Naive B cell (primary cell): ENCODE measurements at regions not wholly inside any gene's neighbourhood (a gene's known extent, or its start where the extent isn't known, plus 50 kb on each side); places are given as distances from the start of the nearest gene placed in this dataset.

Experiments used
- ATAC-seq, 2 donors: fragments of 150-1000 bp; cut with Tn5 transposase; 2 replicates each; pipeline ENCODE4 v1.10.0; 2021; ENCODE audit warnings: low read depth in 2 of 2, mild to moderate bottlenecking in 2 of 2, moderate library complexity in 2 of 2
- DNase-seq: peaks from one replicate; pipeline ENCODE4 v3.0.0; 2022
- H3K27ac Mint-ChIP-seq, 6 donors: one replicate each; pipeline ENCODE4 v1.8.0; 2020 to 2022; ENCODE audit warnings: mild to moderate bottlenecking in 6 of 6, mixed read lengths in 6 of 6, moderate library complexity in 5 of 6, inconsistent platforms in 2 of 6
- H3K27me3 Mint-ChIP-seq, 3 donors: one replicate each; pipeline ENCODE4 v1.8.0; 2021 to 2022; ENCODE audit warnings: mixed read lengths in 3 of 3, mild to moderate bottlenecking in 1 of 3
- H3K36me3 Mint-ChIP-seq, 2 donors: one replicate each; pipeline ENCODE4 v1.8.0; 2020 to 2022; ENCODE audit warnings: mixed read lengths in 2 of 2, inconsistent platforms in 1 of 2, mild to moderate bottlenecking in 1 of 2
- H3K4me1 Mint-ChIP-seq, 3 donors: one replicate each; pipeline ENCODE4 v1.8.0; 2020 to 2022; ENCODE audit warnings: mixed read lengths in 3 of 3, inconsistent platforms in 1 of 3, mild to moderate bottlenecking in 1 of 3, moderate library complexity in 1 of 3
- H3K4me3 Mint-ChIP-seq, 8 donors: one replicate each; pipeline ENCODE4 v1.8.0; 2020 to 2022; ENCODE audit warnings: mild to moderate bottlenecking in 8 of 8, mixed read lengths in 8 of 8, moderate library complexity in 8 of 8, inconsistent platforms in 2 of 8
- H3K9me3 Mint-ChIP-seq, 7 donors: one replicate each; pipeline ENCODE4 v1.8.0; 2020 to 2022; ENCODE audit warnings: mixed read lengths in 7 of 7, mild to moderate bottlenecking in 5 of 7, inconsistent platforms in 2 of 7, moderate library complexity in 1 of 7

- no peaks in the 10 kb centered on the region for H3K36me3 Mint-ChIP-seq
- H3K9me3 Mint-ChIP-seq, result peaks cover 0 to 4% (median 0%) of the 10 kb centered on the region in 7 donors
- H3K4me1 Mint-ChIP-seq, result no peaks in the 10 kb centered on the region
- ATAC-seq (no peak), DNase-seq (no peak)
- no peak overlapping the region for H3K27ac Mint-ChIP-seq
- peaks cover 42 to 58% (median 55%) of the 10 kb centered on the region in 3 donors for H3K27me3 Mint-ChIP-seq
- H3K4me3 Mint-ChIP-seq, result no peak overlapping the region
Observed at GRCh38 chr12:75888399-75888798, 143.2 kb downstream of the PHLDA1 start.

GRCh38 chr12:75887979-75888378 lies 143.6 kb downstream of the PHLDA1 start:
- Mint-ChIP-seq H3K36me3 (no peaks in the 10 kb centered on the region), H3K9me3 (peaks cover 0 to 4% (median 0%) of the 10 kb centered on the region in 7 donors), H3K4me1 (no peaks in the 10 kb centered on the region), H3K27ac (no peak overlapping the region), H3K27me3 (peaks cover 46 to 59% (median 55%) of the 10 kb centered on the region in 3 donors), H3K4me3 (no peak overlapping the region)
- DNase-seq (no peak), ATAC-seq (no peak)

GRCh38 chr12:75884465-75884985 lies 147.1 kb downstream of the PHLDA1 start:
- H3K27ac Mint-ChIP-seq, result no peak overlapping the region
- H3K27me3 Mint-ChIP-seq, result peaks cover 34 to 47% (median 36%) of the 10 kb centered on the region in 3 donors
- no peaks in the 10 kb centered on the region for H3K36me3 Mint-ChIP-seq
- DNase-seq, result no peak
- H3K9me3 Mint-ChIP-seq, result peaks cover 0 to 4% (median 0%) of the 10 kb centered on the region in 7 donors
- no peaks in the 10 kb centered on the region for H3K4me1 Mint-ChIP-seq
- no peak overlapping the region for H3K4me3 Mint-ChIP-seq
- no peak for ATAC-seq

- no peak for DNase-seq
- Mint-ChIP-seq H3K27me3 (peaks cover 26 to 38% (median 30%) of the 10 kb centered on the region in 3 donors), H3K36me3 (no peaks in the 10 kb centered on the region), H3K4me3 (no peak overlapping the region), H3K4me1 (no peaks in the 10 kb centered on the region), H3K9me3 (peaks cover 0 to 4% (median 0%) of the 10 kb centered on the region in 7 donors), H3K27ac (no peak overlapping the region)
- no peak for ATAC-seq
Observed at GRCh38 chr12:75883241-75883640, 148.3 kb downstream of the PHLDA1 start.

- H3K36me3 Mint-ChIP-seq, result no peaks in the 10 kb centered on the region
- H3K4me3 Mint-ChIP-seq, result no peak overlapping the region
- H3K27me3 Mint-ChIP-seq, result peaks cover 26 to 30% (median 30%) of the 10 kb centered on the region in 3 donors
- H3K9me3 Mint-ChIP-seq, result peaks cover 0 to 4% (median 0%) of the 10 kb centered on the region in 7 donors
- no peaks in the 10 kb centered on the region for H3K4me1 Mint-ChIP-seq
- no peak overlapping the region for H3K27ac Mint-ChIP-seq
- DNase-seq (no peak), ATAC-seq (no peak)
Observed at GRCh38 chr12:75882421-75882820, 149.2 kb downstream of the PHLDA1 start.

GRCh38 chr12:75881920-75882319 lies 149.7 kb downstream of the PHLDA1 start:
- Mint-ChIP-seq H3K4me1 (no peaks in the 10 kb centered on the region), H3K27ac (no peak overlapping the region), H3K36me3 (no peaks in the 10 kb centered on the region), H3K27me3 (peaks cover 25 to 32% (median 30%) of the 10 kb centered on the region in 3 donors), H3K9me3 (peaks cover 0 to 4% (median 0%) of the 10 kb centered on the region in 7 donors), H3K4me3 (no peak overlapping the region)
- DNase-seq, result no peak
- ATAC-seq, result no peak

GRCh38 chr12:75877763-75878621 lies 153.6 kb downstream of the PHLDA1 start:
- no peak overlapping the region for H3K27ac Mint-ChIP-seq
- no peaks in the 10 kb centered on the region for H3K4me1 Mint-ChIP-seq
- H3K9me3 Mint-ChIP-seq, result peaks cover 0 to 11% (median 0%) of the 10 kb centered on the region in 7 donors
- H3K4me3 Mint-ChIP-seq, result no peak overlapping the region
- no peak for DNase-seq
- no peak for ATAC-seq
- H3K27me3 Mint-ChIP-seq, result peaks cover 26 to 32% (median 26%) of the 10 kb centered on the region in 3 donors
- no peaks in the 10 kb centered on the region for H3K36me3 Mint-ChIP-seq

GRCh38 chr12:75876832-75877762 lies 154.5 kb downstream of the PHLDA1 start:
- Mint-ChIP-seq H3K4me3 (no peak overlapping the region), H3K27me3 (peaks cover 33 to 37% (median 33%) of the 10 kb centered on the region in 3 donors), H3K4me1 (no peaks in the 10 kb centered on the region), H3K36me3 (no peaks in the 10 kb centered on the region), H3K27ac (no peak overlapping the region), H3K9me3 (peaks cover 0 to 11% (median 0%) of the 10 kb centered on the region in 7 donors)
- DNase-seq, result no peak
- ATAC-seq, result no peak

- DNase-seq (no peak), ATAC-seq (no peak)
- H3K27ac Mint-ChIP-seq, result no peak overlapping the region
- H3K36me3 Mint-ChIP-seq, result no peaks in the 10 kb centered on the region
- H3K27me3 Mint-ChIP-seq, result peaks cover 28 to 41% (median 37%) of the 10 kb centered on the region in 3 donors
- no peaks in the 10 kb centered on the region for H3K4me1 Mint-ChIP-seq
- no peak overlapping the region for H3K4me3 Mint-ChIP-seq
- H3K9me3 Mint-ChIP-seq, result peaks cover 0 to 11% (median 0%) of the 10 kb centered on the region in 7 donors
Observed at GRCh38 chr12:75874441-75874840, 157.1 kb downstream of the PHLDA1 start.

GRCh38 chr12:75872762-75873161 lies 158.8 kb downstream of the PHLDA1 start:
- ATAC-seq (no peak), DNase-seq (no peak)
- Mint-ChIP-seq H3K36me3 (no peaks in the 10 kb centered on the region), H3K27me3 (peaks cover 28 to 41% (median 37%) of the 10 kb centered on the region in 3 donors), H3K9me3 (peaks cover 0 to 11% (median 0%) of the 10 kb centered on the region in 7 donors), H3K4me1 (no peaks in the 10 kb centered on the region), H3K4me3 (no peak overlapping the region), H3K27ac (no peak overlapping the region)

- ATAC-seq (no peak), DNase-seq (no peak)
- Mint-ChIP-seq H3K27ac (no peak overlapping the region), H3K27me3 (peaks cover 32 to 39% (median 36%) of the 10 kb centered on the region in 3 donors), H3K4me1 (no peaks in the 10 kb centered on the region), H3K4me3 (no peak overlapping the region), H3K36me3 (no peaks in the 10 kb centered on the region), H3K9me3 (peaks cover 5 to 21% (median 7%) of the 10 kb centered on the region in 7 donors)
Observed at GRCh38 chr12:75870878-75871277, 160.7 kb downstream of the PHLDA1 start.

- no peak for ATAC-seq
- peaks cover 17 to 30% (median 19%) of the 10 kb centered on the region in 3 donors for H3K27me3 Mint-ChIP-seq
- no peak overlapping the region for H3K4me3 Mint-ChIP-seq
Observed at GRCh38 chr12:75868501-75868900, 163.1 kb downstream of the PHLDA1 start.

GRCh38 chr12:75865315-75865714 lies 166.3 kb downstream of the PHLDA1 start:
- H3K27me3 Mint-ChIP-seq, result peaks cover 8 to 10% (median 9%) of the 10 kb centered on the region in 3 donors
- H3K27ac Mint-ChIP-seq, result no peak overlapping the region
- H3K4me3 Mint-ChIP-seq, result no peak overlapping the region
- DNase-seq, result no peak
- no peaks in the 10 kb centered on the region for H3K4me1 Mint-ChIP-seq
- H3K9me3 Mint-ChIP-seq, result peaks cover 2 to 12% (median 7%) of the 10 kb centered on the region in 7 donors
- no peaks in the 10 kb centered on the region for H3K36me3 Mint-ChIP-seq
- no peak for ATAC-seq

More at GRCh38 chr12:75868501-75868900, 163.1 kb downstream of the PHLDA1 start:
- no peaks in the 10 kb centered on the region for H3K4me1 Mint-ChIP-seq
- H3K9me3 Mint-ChIP-seq, result peaks cover 2 to 12% (median 7%) of the 10 kb centered on the region in 7 donors
- H3K27ac Mint-ChIP-seq, result no peak overlapping the region
- DNase-seq, result no peak
- no peaks in the 10 kb centered on the region for H3K36me3 Mint-ChIP-seq
